ENCODE measurements at regions not wholly inside any gene's neighbourhood (a gene's known extent, or its start where the extent isn't known, plus 50 kb on each side); places are given as distances from the start of the nearest gene placed in this dataset.

GRCh38 chr7:421136-421991 lies 98.3 kb downstream of the PDGFA start:
- Histone ChIP-seq H3K4me2 (ENCODE audit: low read depth, low read length) (no peak overlapping the region), H3K9me3 (replicated peaks; ENCODE audit: insufficient read depth, low read length) (no peaks in the 10 kb centered on the region), H3F3A (ENCODE audit: insufficient read depth, low read length) (no peaks in the 10 kb centered on the region), H3K36me3 (replicated peaks; ENCODE audit: insufficient read depth, low read length) (no peaks in the 10 kb centered on the region), H4K20me1 (ENCODE audit: insufficient read depth, low read length) (no peaks in the 10 kb centered on the region), H3K27me3 (replicated peaks; ENCODE audit: insufficient read depth, low read length) (no peaks in the 10 kb centered on the region; the same call in 1 of the 2 replicates), H3K4me3 (ENCODE audit: low read length) (no peak overlapping the region), H3K27ac (ENCODE audit: low read length) (no peak overlapping the region), H3K9ac (ENCODE audit: low read length) (no peak overlapping the region), H3K9me2 (replicated peaks; ENCODE audit: insufficient read depth, low read length) (no peaks in the 10 kb centered on the region), H2AFZ (ENCODE audit: low read length) (no peak overlapping the region), H3K79me2 (ENCODE audit: low read length) (no peaks in the 10 kb centered on the region), H3K4me1 (ENCODE audit: low read length) (no peaks in the 10 kb centered on the region)
- DNase-seq, result no peak
- no peak for TF ChIP-seq EZH2 (optimal IDR thresholded peaks at IDR 0.05; ENCODE audit: low read depth, low read length)
- no peak for TF ChIP-seq EZH2phosphoT487 (IDR thresholded peaks at IDR 0.05; ENCODE audit: low read length)
- TF ChIP-seq CTCF (IDR thresholded peaks at IDR 0.05; ENCODE audit: low read length), result no peak

- H3F3A ChIP-seq (ENCODE audit: insufficient read depth, low read length), result no peaks in the 10 kb centered on the region
- DNase-seq, result no peak
- no peak overlapping the region for H3K27ac ChIP-seq (ENCODE audit: low read length)
- H3K9ac ChIP-seq (ENCODE audit: low read length), result no peak overlapping the region
- no peaks in the 10 kb centered on the region for H3K36me3 ChIP-seq (replicated peaks; ENCODE audit: insufficient read depth, low read length)
- no peak overlapping the region for H3K4me3 ChIP-seq (ENCODE audit: low read length)
- no peaks in the 10 kb centered on the region; the same call in 1 of the 2 replicates for H3K27me3 ChIP-seq (replicated peaks; ENCODE audit: insufficient read depth, low read length)
- H3K9me3 ChIP-seq (replicated peaks; ENCODE audit: insufficient read depth, low read length), result no peaks in the 10 kb centered on the region
- H3K9me2 ChIP-seq (replicated peaks; ENCODE audit: insufficient read depth, low read length), result no peaks in the 10 kb centered on the region
- no peaks in the 10 kb centered on the region for H3K79me2 ChIP-seq (ENCODE audit: low read length)
- H2AFZ ChIP-seq (ENCODE audit: low read length), result no peak overlapping the region
- no peaks in the 10 kb centered on the region for H3K4me1 ChIP-seq (ENCODE audit: low read length)
- no peak overlapping the region for H3K4me2 ChIP-seq (ENCODE audit: low read depth, low read length)
- TF ChIP-seq EZH2 (optimal IDR thresholded peaks at IDR 0.05; ENCODE audit: low read depth, low read length) (no peak), CTCF (IDR thresholded peaks at IDR 0.05; ENCODE audit: low read length) (no peak), EZH2phosphoT487 (IDR thresholded peaks at IDR 0.05; ENCODE audit: low read length) (no peak)
- no peaks in the 10 kb centered on the region for H4K20me1 ChIP-seq (ENCODE audit: insufficient read depth, low read length)
Measured at GRCh38 chr7:422191-422885, 97.3 kb downstream of the PDGFA start.

GRCh38 chr7:422886-423225 lies 96.8 kb downstream of the PDGFA start:
- Histone ChIP-seq H4K20me1 (ENCODE audit: insufficient read depth, low read length) (no peaks in the 10 kb centered on the region), H3K27me3 (replicated peaks; ENCODE audit: insufficient read depth, low read length) (no peaks in the 10 kb centered on the region; the same call in 1 of the 2 replicates), H3K36me3 (replicated peaks; ENCODE audit: insufficient read depth, low read length) (no peaks in the 10 kb centered on the region), H3K4me1 (ENCODE audit: low read length) (no peaks in the 10 kb centered on the region), H3K9ac (ENCODE audit: low read length) (no peak overlapping the region), H3K79me2 (ENCODE audit: low read length) (no peaks in the 10 kb centered on the region), H3K9me2 (replicated peaks; ENCODE audit: insufficient read depth, low read length) (no peaks in the 10 kb centered on the region), H3K27ac (ENCODE audit: low read length) (no peak overlapping the region), H3K4me2 (ENCODE audit: low read depth, low read length) (no peak overlapping the region), H3K9me3 (replicated peaks; ENCODE audit: insufficient read depth, low read length) (no peaks in the 10 kb centered on the region), H3F3A (ENCODE audit: insufficient read depth, low read length) (no peaks in the 10 kb centered on the region), H2AFZ (ENCODE audit: low read length) (no peak overlapping the region), H3K4me3 (ENCODE audit: low read length) (no peak overlapping the region)
- no peak for TF ChIP-seq CTCF (IDR thresholded peaks at IDR 0.05; ENCODE audit: low read length)
- TF ChIP-seq EZH2 (optimal IDR thresholded peaks at IDR 0.05; ENCODE audit: low read depth, low read length), result no peak
- no peak for TF ChIP-seq EZH2phosphoT487 (IDR thresholded peaks at IDR 0.05; ENCODE audit: low read length)
- DNase-seq, result no peak
